Fibroblast of lung (primary cell): ENCODE measurements at regions not wholly inside any gene's neighbourhood (a gene's known extent, or its start where the extent isn't known, plus 50 kb on each side); places are given as distances from the start of the nearest gene placed in this dataset.

Experiments used
- CTCF ChIP-seq, 2 donors: IDR thresholded peaks in 1 of 2; conservative IDR thresholded peaks in 1 of 2; 1 replicate in 1 of 2; 2 replicates in 1 of 2; pipeline ENCODE4 v1.5.1; 2011 to 2012; ENCODE audit warnings: low read length in 2 of 2, control low read depth in 1 of 2, inconsistent platforms in 1 of 2, low read depth in 1 of 2, mild to moderate bottlenecking in 1 of 2
- EZH2 ChIP-seq: IDR thresholded peaks from 2 replicates; pipeline ENCODE4 v1.5.1; 2012; ENCODE audit warnings: low read length, control low read depth, mild to moderate bottlenecking; ENCODE audit errors: missing control alignments

- TF ChIP-seq CTCF (conservative IDR thresholded peaks at IDR 0.05 in 1 of 2, IDR thresholded peaks at IDR 0.05 in 1 of 2; ENCODE audit: low read depth in 1 of 2, low read length in 2 of 2) (no peak), EZH2 (no peak)
Measured at GRCh38 chr20:56801971-56802755, 173.1 kb downstream of the TFAP2C start.
